ENCODE measurements at regions not wholly inside any gene's neighbourhood (a gene's known extent, or its start where the extent isn't known, plus 50 kb on each side); places are given as distances from the start of the nearest gene placed in this dataset.

- TF ChIP-seq PITX1 (CRISPR knock-in tag; IDR thresholded peaks at IDR 0.05) (peak; percentile 51; the same call in 1 of the 2 replicates), HNRNPLL (IDR thresholded peaks at IDR 0.05; ENCODE audit: low read depth, low read length, poor library complexity, severe bottlenecking) (no peak), ZNF17 (CRISPR knock-in tag; IDR thresholded peaks at IDR 0.05) (no peak), GABPB1 (CRISPR knock-in tag; IDR thresholded peaks at IDR 0.05) (no peak; the same call in 1 of the 2 replicates), KLF15 (CRISPR knock-in tag; IDR thresholded peaks at IDR 0.05; ENCODE audit: borderline replicate concordance) (no peak), ZFP82 (CRISPR knock-in tag; IDR thresholded peaks at IDR 0.05; ENCODE audit: borderline replicate concordance) (no peak), CHD4 (IDR thresholded peaks at IDR 0.05; ENCODE audit: borderline replicate concordance, low read length) (no peak), NFE2L2 (IDR thresholded peaks at IDR 0.05; ENCODE audit: low read length) (no peak), ZBED4 (CRISPR knock-in tag; IDR thresholded peaks at IDR 0.05; ENCODE audit: borderline replicate concordance) (no peak), RARG (CRISPR knock-in tag; IDR thresholded peaks at IDR 0.05; ENCODE audit: low read depth) (no peak), ZNF564 (CRISPR knock-in tag; IDR thresholded peaks at IDR 0.05) (no peak), RAD51 (IDR thresholded peaks at IDR 0.05; ENCODE audit: borderline replicate concordance) (no peak), TCF7 (IDR thresholded peaks at IDR 0.05; ENCODE audit: low read depth) (no peak), TFAP4 (IDR thresholded peaks at IDR 0.05; ENCODE audit: borderline replicate concordance, low read depth) (peak; percentile 31; the same call in 1 of the 2 replicates), ZBTB25 (CRISPR knock-in tag; IDR thresholded peaks at IDR 0.05) (0 out of 2 replicates have a peak, but pooled peaks have one; percentile 72), ZNF276 (CRISPR knock-in tag; IDR thresholded peaks at IDR 0.05; ENCODE audit: low read depth) (no peak), ZNF816 (CRISPR knock-in tag; IDR thresholded peaks at IDR 0.05; ENCODE audit: borderline replicate concordance) (no peak), DZIP1 (CRISPR knock-in tag; IDR thresholded peaks at IDR 0.05) (no peak), TRIM24 (CRISPR knock-in tag; IDR thresholded peaks at IDR 0.05) (no peak)
Measured at GRCh38 chr6:27553123-27553904, 80.4 kb upstream of the ZNF184 start (continued).

Data from HepG2 (cell line).